WI38 (cell line): ENCODE measurements at regions not wholly inside any gene's neighbourhood (a gene's known extent, or its start where the extent isn't known, plus 50 kb on each side); places are given as distances from the start of the nearest gene placed in this dataset.

Experiments used
- H3K4me3 ChIP-seq: 2 replicates; pipeline ENCODE4 v1.5.1; 2011; ENCODE audit warnings: low read depth, mild to moderate bottlenecking, control low read depth, low read length
- TF ChIP-seq, protein P1 (sequence below): IDR thresholded peaks from 2 replicates; pipeline ENCODE4 v1.5.1; 2012; ENCODE audit warnings: low read depth, mild to moderate bottlenecking, control low read depth, low read length

- no peak overlapping the region for H3K4me3 ChIP-seq
- TF ChIP-seq, protein P1, sequence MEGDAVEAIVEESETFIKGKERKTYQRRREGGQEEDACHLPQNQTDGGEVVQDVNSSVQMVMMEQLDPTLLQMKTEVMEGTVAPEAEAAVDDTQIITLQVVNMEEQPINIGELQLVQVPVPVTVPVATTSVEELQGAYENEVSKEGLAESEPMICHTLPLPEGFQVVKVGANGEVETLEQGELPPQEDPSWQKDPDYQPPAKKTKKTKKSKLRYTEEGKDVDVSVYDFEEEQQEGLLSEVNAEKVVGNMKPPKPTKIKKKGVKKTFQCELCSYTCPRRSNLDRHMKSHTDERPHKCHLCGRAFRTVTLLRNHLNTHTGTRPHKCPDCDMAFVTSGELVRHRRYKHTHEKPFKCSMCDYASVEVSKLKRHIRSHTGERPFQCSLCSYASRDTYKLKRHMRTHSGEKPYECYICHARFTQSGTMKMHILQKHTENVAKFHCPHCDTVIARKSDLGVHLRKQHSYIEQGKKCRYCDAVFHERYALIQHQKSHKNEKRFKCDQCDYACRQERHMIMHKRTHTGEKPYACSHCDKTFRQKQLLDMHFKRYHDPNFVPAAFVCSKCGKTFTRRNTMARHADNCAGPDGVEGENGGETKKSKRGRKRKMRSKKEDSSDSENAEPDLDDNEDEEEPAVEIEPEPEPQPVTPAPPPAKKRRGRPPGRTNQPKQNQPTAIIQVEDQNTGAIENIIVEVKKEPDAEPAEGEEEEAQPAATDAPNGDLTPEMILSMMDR: no peak
These were observed 399.9 kb upstream of the CYRIA start for GRCh38 chr2:17065536-17065935.

DNA sequence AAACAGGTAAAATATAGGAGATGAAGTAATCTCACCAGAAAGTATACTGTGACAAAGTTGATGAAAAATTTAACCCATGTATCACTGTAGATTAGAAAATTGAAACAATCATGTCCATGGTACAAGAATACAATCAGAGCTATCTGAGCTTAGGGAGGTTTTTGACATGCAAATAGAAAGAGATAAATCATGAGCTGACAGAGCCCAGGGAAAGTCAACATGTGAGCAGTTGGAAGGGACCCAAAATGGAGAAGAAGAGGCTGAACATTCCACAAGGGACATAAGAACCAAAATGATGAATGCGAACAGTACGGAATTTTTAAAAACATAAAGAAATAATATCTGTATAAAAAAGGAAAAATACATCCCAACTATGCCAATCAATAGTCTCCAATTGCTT, 395.4 kb upstream of the CYRIA start:
- no peak overlapping the region for H3K4me3 ChIP-seq
- TF ChIP-seq, protein P1: no peak

GRCh38 chr2:17059458-17059857, 393.8 kb upstream of the CYRIA start:
- TF ChIP-seq, protein P1: no peak
- no peak overlapping the region for H3K4me3 ChIP-seq

- H3K4me3 ChIP-seq: no peak overlapping the region
- TF ChIP-seq, protein P1: no peak
These were observed 393.3 kb upstream of the CYRIA start for GRCh38 chr2:17058772-17059402.

- TF ChIP-seq, protein P1: no peak
These were observed 391.7 kb upstream of the CYRIA start for GRCh38 chr2:17057109-17058017.

GRCh38 chr2:17056236-17056635, 390.6 kb upstream of the CYRIA start:
- TF ChIP-seq, protein P1: no peak
- H3K4me3 ChIP-seq: no peak overlapping the region

More at GRCh38 chr2:17057109-17058017, 391.7 kb upstream of the CYRIA start:
- no peak overlapping the region for H3K4me3 ChIP-seq

DNA sequence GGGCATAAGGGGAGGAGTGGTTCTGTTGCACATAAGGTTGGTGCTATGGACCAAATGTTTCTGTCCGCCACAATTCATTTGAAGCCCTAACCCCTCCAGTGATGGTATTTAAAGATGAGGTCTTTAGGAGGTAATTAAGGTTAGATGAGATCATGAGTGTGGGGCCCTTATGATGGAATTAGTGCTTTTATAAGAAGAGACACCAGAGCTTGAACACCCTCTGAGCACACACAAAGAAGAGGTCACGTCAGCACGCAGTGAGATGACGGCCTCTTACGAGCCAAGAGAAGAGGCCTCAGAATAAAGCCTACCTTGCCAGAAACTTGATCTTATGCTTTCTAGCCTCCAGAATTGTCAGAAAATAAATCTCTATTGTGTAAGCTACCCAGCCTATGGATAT, 386.4 kb upstream of the CYRIA start:
- TF ChIP-seq, protein P1: no peak
- no peak overlapping the region for H3K4me3 ChIP-seq
